T-cell (primary cell): ENCODE measurements at regions not wholly inside any gene's neighbourhood (a gene's known extent, or its start where the extent isn't known, plus 50 kb on each side); places are given as distances from the start of the nearest gene placed in this dataset.

ENCODE experiments used
- ATAC-seq, 4 experiments: fragments of 200-7000 bp in 3 of 4; fragments of 150-1000 bp in 1 of 4; cut with Tn5 transposase; replicated peaks in 1 of 4; 1 replicate in 3 of 4; 2 replicates in 1 of 4; pipeline ENCODE4 v1.10.0; 2021; ENCODE audit warnings: moderate library complexity in 3 of 4, mild to moderate bottlenecking in 2 of 4, moderate number of reproducible peaks in 1 of 4
- CTCF ChIA-PET, 2 donors: fragments of 300-600 bp; sonication (Branson Sonifier 250); formaldehyde crosslinking; loops; one replicate each; lab custom pipeline; 2022; ENCODE audit warnings: antibody characterized with exemption in 2 of 2; lab: Charles Lee
- POLR2A ChIA-PET, 2 donors: fragments of 300-600 bp; sonication (Branson Sonifier 250); formaldehyde crosslinking; loops; one replicate each; lab custom pipeline; 2022; ENCODE audit warnings: antibody characterized with exemption in 2 of 2; lab: Charles Lee
- DNase-seq, 35 experiments: peaks; one replicate each; pipeline versions ENCODE4 v3.0.0 to v3.0.0-alpha.2; 2013 to 2023
- H3K27ac ChIP-seq: one replicate; pipeline ENCODE4 v1.5.1; 2013; ENCODE audit warnings: low read length
- H3K27me3 ChIP-seq, 2 experiments: replicated peaks in 1 of 2; 1 replicate in 1 of 2; 2 replicates in 1 of 2; pipeline versions ENCODE4 v1.6.1 to v1.7.0; 2013; ENCODE audit warnings: low read length in 1 of 2, mixed read lengths in 1 of 2; ENCODE audit not compliant: control insufficient read depth in 2 of 2, insufficient read depth in 2 of 2; ENCODE audit errors: extremely low read depth in 1 of 2
- H3K36me3 ChIP-seq, 2 donors: 1 replicate in 1 of 2; 2 replicates in 1 of 2; pipeline versions ENCODE4 v1.6.1 to v1.7.0; 2013; ENCODE audit warnings: low read length in 1 of 2; ENCODE audit not compliant: control insufficient read depth in 2 of 2, insufficient read depth in 1 of 2; ENCODE audit errors: extremely low read depth in 1 of 2
- H3K4me1 ChIP-seq, 2 experiments: 1 replicate in 1 of 2; 2 replicates in 1 of 2; pipeline versions ENCODE4 v1.6.1 to v1.7.0; 2013; ENCODE audit warnings: low read length in 2 of 2, mixed read lengths in 1 of 2; ENCODE audit not compliant: insufficient read depth in 2 of 2, control insufficient read depth in 1 of 2; ENCODE audit errors: extremely low read depth in 1 of 2
- H3K4me3 ChIP-seq, 2 donors: 1 replicate in 1 of 2; 2 replicates in 1 of 2; pipeline versions ENCODE4 v1.5.1 to v1.7.0; 2013; ENCODE audit warnings: mild to moderate bottlenecking in 2 of 2, low read length in 1 of 2, moderate library complexity in 1 of 2; ENCODE audit not compliant: control insufficient read depth in 1 of 2; ENCODE audit errors: extremely low read depth in 1 of 2
- H3K9me3 ChIP-seq: 2 replicates; pipeline ENCODE4 v1.7.0; 2013
- H3K27ac Mint-ChIP-seq, 2 donors: one replicate each; pipeline ENCODE4 v1.8.0; 2020 to 2021; ENCODE audit warnings: mild to moderate bottlenecking in 2 of 2, mixed read lengths in 2 of 2
- H3K27me3 Mint-ChIP-seq, 2 donors: one replicate each; pipeline ENCODE4 v1.8.0; 2021 to 2022; ENCODE audit warnings: mixed read lengths in 2 of 2
- H3K36me3 Mint-ChIP-seq: one replicate; pipeline ENCODE4 v1.8.0; 2021; ENCODE audit warnings: mixed read lengths
- H3K4me1 Mint-ChIP-seq, 3 donors: one replicate each; pipeline ENCODE4 v1.8.0; 2020 to 2022; ENCODE audit warnings: mixed read lengths in 3 of 3, mild to moderate bottlenecking in 1 of 3
- H3K4me3 Mint-ChIP-seq, 3 donors: one replicate each; pipeline ENCODE4 v1.8.0; 2020 to 2022; ENCODE audit warnings: mild to moderate bottlenecking in 3 of 3, mixed read lengths in 3 of 3, moderate library complexity in 3 of 3
- H3K9me3 Mint-ChIP-seq, 3 donors: one replicate each; pipeline ENCODE4 v1.8.0; 2020 to 2022; ENCODE audit warnings: mixed read lengths in 3 of 3
- WGBS: methylation state at CpG from one replicate; pipeline ENCODE4 v1.1.5; 2013; ENCODE audit warnings: missing lambda C conversion rate; ENCODE audit not compliant: insufficient coverage; 5-methylcytosine and 5-hydroxymethylcytosine counted together

DNA sequence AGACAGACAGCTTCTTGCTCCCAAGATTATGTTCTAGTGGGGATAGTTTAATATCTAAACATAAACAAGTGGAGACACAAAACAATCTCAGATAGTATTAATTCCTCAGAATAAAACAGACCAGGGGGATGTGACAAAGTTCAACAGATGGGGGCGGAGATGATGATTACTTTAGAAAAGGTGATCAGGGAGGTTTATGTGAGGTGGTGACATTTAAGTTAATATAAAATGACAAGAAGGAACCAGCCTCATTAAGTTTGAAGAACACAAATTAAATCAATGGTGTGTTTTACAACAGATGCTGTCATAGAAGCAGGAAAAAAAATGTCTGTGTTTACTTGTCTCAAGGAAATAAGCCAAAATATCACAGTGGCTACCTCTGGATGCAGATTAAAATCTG, 119.6 kb upstream of the HMHB1 start:
- no CpG with 5 or more reads among the region's 1 CpG for WGBS
- no peak overlapping the region for H3K4me3 Mint-ChIP-seq
- H3K9me3 Mint-ChIP-seq, result peaks cover 0 to 15% (median 12%) of the 10 kb centered on the region in 3 donors
- Histone ChIP-seq H3K27ac (no peak overlapping the region), H3K36me3 (no peaks in the 10 kb centered on the region), H3K27me3 (no peaks in the 10 kb centered on the region), H3K9me3 (no peaks in the 10 kb centered on the region), H3K4me3 (no peak overlapping the region), H3K4me1 (peaks cover 0 to 14% of the 10 kb centered on the region in 2 experiments)
- POLR2A ChIA-PET, result no interaction called here
- H3K27me3 Mint-ChIP-seq, result no peaks in the 10 kb centered on the region
- peaks cover 10% of the 10 kb centered on the region for H3K36me3 Mint-ChIP-seq
- CTCF ChIA-PET, result interaction anchor here in 1 of 2 donors (0.6 kb wide), 1 partner anchor 507 kb away, joined by 4 read pairs; no protein-coding TSS in a partner anchor
- no peak for DNase-seq
- ATAC-seq, result no peak
- peaks cover 0 to 25% (median 12%) of the 10 kb centered on the region in 3 donors for H3K4me1 Mint-ChIP-seq
- no peak overlapping the region for H3K27ac Mint-ChIP-seq

DNA sequence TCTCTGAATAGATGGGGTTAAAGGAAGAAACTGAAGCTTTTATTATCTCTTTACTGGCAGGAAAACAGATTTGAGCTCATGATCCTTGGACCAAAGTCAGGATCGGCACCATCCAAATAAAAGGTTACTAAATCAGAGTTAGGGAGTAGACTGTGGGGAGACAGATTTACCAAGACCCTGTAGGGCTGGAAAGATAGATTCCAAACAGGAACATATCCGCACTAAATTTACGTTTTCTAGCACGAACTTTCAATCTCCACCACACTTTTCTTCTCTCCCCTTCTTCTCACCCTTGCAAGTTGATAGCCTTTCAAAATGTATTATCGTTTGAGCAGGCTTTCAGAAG, 120.0 kb upstream of the HMHB1 start:
- ATAC-seq (no peak), DNase-seq (no peak)
- H3K36me3 Mint-ChIP-seq, result peaks cover 10% of the 10 kb centered on the region
- CTCF ChIA-PET, result interaction anchor here in 1 of 2 donors (0.6 kb wide), 2 partner anchors 507 to 992 kb away, joined by 3 to 4 read pairs; no protein-coding TSS in a partner anchor
- Histone ChIP-seq H3K27me3 (no peaks in the 10 kb centered on the region), H3K4me1 (peaks cover 0 to 14% of the 10 kb centered on the region in 2 experiments), H3K36me3 (no peaks in the 10 kb centered on the region), H3K27ac (no peak overlapping the region), H3K4me3 (no peak overlapping the region), H3K9me3 (no peaks in the 10 kb centered on the region)
- H3K27ac Mint-ChIP-seq, result no peak overlapping the region
- H3K4me1 Mint-ChIP-seq, result peaks cover 0 to 25% (median 12%) of the 10 kb centered on the region in 3 donors
- H3K9me3 Mint-ChIP-seq, result peaks cover 0 to 15% (median 12%) of the 10 kb centered on the region in 3 donors
- 100% methylated on average over 2 of the region's 5 CpGs for WGBS
- POLR2A ChIA-PET, result no interaction called here
- H3K27me3 Mint-ChIP-seq, result no peaks in the 10 kb centered on the region
- no peak overlapping the region for H3K4me3 Mint-ChIP-seq

- H3K36me3 Mint-ChIP-seq, result peaks cover 10% of the 10 kb centered on the region
- ATAC-seq, result no peak
- H3K9me3 ChIP-seq, result no peaks in the 10 kb centered on the region
- H3K4me1 Mint-ChIP-seq, result peaks cover 0 to 25% (median 12%) of the 10 kb centered on the region in 3 donors
- H3K9me3 Mint-ChIP-seq, result peaks cover 0 to 15% (median 12%) of the 10 kb centered on the region in 3 donors
- no peaks in the 10 kb centered on the region for H3K36me3 ChIP-seq
- no peak for DNase-seq
- no peaks in the 10 kb centered on the region for H3K27me3 Mint-ChIP-seq
- no peak overlapping the region for H3K4me3 ChIP-seq
- H3K27ac Mint-ChIP-seq, result no peak overlapping the region
- peaks cover 0 to 14% of the 10 kb centered on the region in 2 experiments for H3K4me1 ChIP-seq
- H3K4me3 Mint-ChIP-seq, result no peak overlapping the region
- no peak overlapping the region for H3K27ac ChIP-seq
- CTCF ChIA-PET, result interaction anchor here in 1 of 2 donors (0.6 kb wide), 2 partner anchors 508 to 992 kb away, joined by 3 to 4 read pairs; no protein-coding TSS in a partner anchor
- H3K27me3 ChIP-seq, result no peaks in the 10 kb centered on the region
- no CpG with 5 or more reads among the region's 3 CpGs for WGBS
- POLR2A ChIA-PET, result no interaction called here
Measured at GRCh38 chr5:143691287-143691944, 120.5 kb upstream of the HMHB1 start.

DNA sequence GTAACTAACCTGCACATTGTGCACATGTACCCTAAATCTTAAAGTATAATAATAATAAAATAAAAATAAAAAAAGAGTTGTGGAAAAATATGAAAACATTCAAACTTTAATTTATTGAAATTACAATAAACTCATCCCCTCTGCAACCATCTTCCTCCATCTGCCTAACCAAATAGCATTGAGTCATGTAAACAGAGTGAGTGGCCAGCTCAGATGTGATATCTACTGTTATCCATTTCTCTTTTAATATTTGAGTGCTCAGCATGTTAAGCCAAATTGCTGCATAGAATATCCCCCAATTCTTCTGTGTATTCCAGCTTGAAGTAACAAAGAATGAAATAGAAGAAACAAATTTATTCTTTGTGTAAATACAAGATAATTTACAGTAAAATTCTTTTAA, 124.4 kb upstream of the HMHB1 start:
- peaks cover 0 to 3% (median 0%) of the 10 kb centered on the region in 3 donors for H3K4me1 Mint-ChIP-seq
- peaks cover 0 to 15% (median 12%) of the 10 kb centered on the region in 3 donors for H3K9me3 Mint-ChIP-seq
- CTCF ChIA-PET, result no interaction called here

GRCh38 chr5:143685246-143685815, 126.6 kb upstream of the HMHB1 start:
- no CpG with 5 or more reads among the region's 2 CpGs for WGBS
- CTCF ChIA-PET, result interaction anchor here in 1 of 2 donors (0.7 kb wide), 1 partner anchor 315 kb away, joined by 5 read pairs; no protein-coding TSS in a partner anchor

More for the DNA sequence above, 124.4 kb upstream of the HMHB1 start:
- H3K4me1 ChIP-seq, result no peaks in the 10 kb centered on the region
- DNase-seq, result no peak
- H3K4me3 Mint-ChIP-seq, result no peak overlapping the region
- H3K4me3 ChIP-seq, result no peak overlapping the region
- no peak overlapping the region for H3K27ac Mint-ChIP-seq
- ATAC-seq, result no peak
- no peaks in the 10 kb centered on the region for H3K9me3 ChIP-seq
- H3K36me3 Mint-ChIP-seq, result peaks cover 10% of the 10 kb centered on the region
- H3K27me3 ChIP-seq, result no peaks in the 10 kb centered on the region
- no peaks in the 10 kb centered on the region for H3K27me3 Mint-ChIP-seq
- POLR2A ChIA-PET, result no interaction called here
- no peak overlapping the region for H3K27ac ChIP-seq
- no peaks in the 10 kb centered on the region for H3K36me3 ChIP-seq

DNA sequence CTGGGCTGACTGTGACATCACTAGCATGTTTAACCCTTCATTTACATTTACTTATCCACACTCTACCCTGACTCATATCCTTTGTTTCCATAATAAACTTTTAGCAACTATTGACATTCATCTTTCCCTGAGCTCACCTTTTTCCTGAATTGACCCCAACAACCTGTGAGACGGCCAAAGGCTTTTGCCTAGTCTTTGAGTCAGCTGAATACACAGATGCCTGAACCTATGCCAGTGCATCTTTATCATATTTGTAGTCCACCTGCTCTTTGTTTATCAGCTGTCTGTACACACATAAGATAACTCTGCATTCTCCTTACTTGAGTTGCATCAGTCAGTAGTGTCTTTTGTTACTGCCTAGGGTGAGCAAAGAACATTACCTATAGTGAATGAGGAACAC, 128.5 kb upstream of the HMHB1 start:
- Histone ChIP-seq H3K4me3 (no peak overlapping the region), H3K9me3 (no peaks in the 10 kb centered on the region), H3K27me3 (peaks cover 0 to 2% of the 10 kb centered on the region in 2 experiments), H3K36me3 (no peaks in the 10 kb centered on the region), H3K4me1 (no peaks in the 10 kb centered on the region), H3K27ac (no peak overlapping the region)
- DNase-seq (no peak), ATAC-seq (no peak)
- H3K27ac Mint-ChIP-seq, result no peak overlapping the region
- no peaks in the 10 kb centered on the region for H3K9me3 Mint-ChIP-seq
- WGBS, result 92% methylated on average over 1 of the region's 1 CpG
- no peak overlapping the region for H3K4me3 Mint-ChIP-seq
- no peaks in the 10 kb centered on the region for H3K4me1 Mint-ChIP-seq
- ChIA-PET POLR2A (no interaction called here), CTCF (interaction anchor here in 1 of 2 donors (0.7 kb wide), 1 partner anchor 28 kb away, joined by 3 read pairs; no protein-coding TSS in a partner anchor)
- H3K36me3 Mint-ChIP-seq, result no peaks in the 10 kb centered on the region
- no peaks in the 10 kb centered on the region for H3K27me3 Mint-ChIP-seq

More at GRCh38 chr5:143685246-143685815, 126.6 kb upstream of the HMHB1 start:
- no peak overlapping the region for H3K27ac Mint-ChIP-seq
- H3K27me3 ChIP-seq, result peaks cover 0 to 2% of the 10 kb centered on the region in 2 experiments
- POLR2A ChIA-PET, result no interaction called here
- no peaks in the 10 kb centered on the region for H3K36me3 ChIP-seq
- no peaks in the 10 kb centered on the region for H3K4me1 ChIP-seq
- no peaks in the 10 kb centered on the region for H3K27me3 Mint-ChIP-seq
- peaks cover 0 to 10% (median 9%) of the 10 kb centered on the region in 3 donors for H3K9me3 Mint-ChIP-seq
- H3K4me3 Mint-ChIP-seq, result no peak overlapping the region
- no peak for ATAC-seq
- no peak for DNase-seq
- H3K4me1 Mint-ChIP-seq, result no peaks in the 10 kb centered on the region
- no peak overlapping the region for H3K4me3 ChIP-seq
- H3K9me3 ChIP-seq, result no peaks in the 10 kb centered on the region
- peaks cover 6% of the 10 kb centered on the region for H3K36me3 Mint-ChIP-seq
- H3K27ac ChIP-seq, result no peak overlapping the region
